H1 (cell line): ENCODE measurements at regions not wholly inside any gene's neighbourhood (a gene's known extent, or its start where the extent isn't known, plus 50 kb on each side); places are given as distances from the start of the nearest gene placed in this dataset.

Experiments
- CTCF ChIA-PET: fragments of 300-600 bp; sonication (Branson Sonifier 250); formaldehyde crosslinking; loops from one replicate; lab custom pipeline; 2021; ENCODE audit not compliant: partially characterized antibody; lab: Charles Lee
- POLR2A ChIA-PET: fragments of 300-600 bp; sonication (Branson Sonifier 250); formaldehyde crosslinking; loops from one replicate; lab custom pipeline; 2021; ENCODE audit warnings: inconsistent platforms; ENCODE audit not compliant: partially characterized antibody; lab: Charles Lee
- DNase-seq, 2 experiments: peaks; one replicate each; pipeline versions ENCODE4 v3.0.0 to v3.0.0-alpha.2; 2010 to 2022; ENCODE audit warnings: low spot score in 2 of 2, low read depth in 1 of 2, mixed read lengths in 1 of 2
- FAIRE-seq: peaks from 2 replicates; lab custom pipeline; 2011; peaks lifted over from hg19 to GRCh38; lab: Jason Lieb, UNC
- H2AFZ ChIP-seq: 2 replicates; pipeline ENCODE4 v1.8.1; 2012; ENCODE audit warnings: low read length, inconsistent platforms
- H2AK5ac ChIP-seq: 2 replicates; pipeline ENCODE4 v1.6.1; 2013; ENCODE audit warnings: low read depth, low read length
- H2BK120ac ChIP-seq: replicated peaks from 2 replicates; pipeline ENCODE3; 2013; ENCODE audit warnings: low read depth, low read length, inconsistent platforms
- H2BK12ac ChIP-seq: 2 replicates; pipeline ENCODE4 v1.6.1; 2013; ENCODE audit warnings: low read depth, low read length
- H2BK15ac ChIP-seq: 2 replicates; pipeline ENCODE4 v1.6.1; 2013; ENCODE audit warnings: low read length
- H2BK20ac ChIP-seq: 2 replicates; pipeline ENCODE4 v1.6.1; 2013; ENCODE audit warnings: low read length
- H2BK5ac ChIP-seq: 2 replicates; pipeline ENCODE4 v1.6.1; 2013; ENCODE audit warnings: low read depth, low read length
- H3K14ac ChIP-seq: 2 replicates; pipeline ENCODE4 v1.6.1; 2013; ENCODE audit warnings: inconsistent platforms; ENCODE audit not compliant: insufficient read length
- H3K18ac ChIP-seq: 2 replicates; pipeline ENCODE4 v1.6.1; 2013; ENCODE audit warnings: low read length; ENCODE audit errors: extremely low read depth
- H3K23ac ChIP-seq: 2 replicates; pipeline ENCODE4 v1.6.1; 2013; ENCODE audit warnings: inconsistent platforms; ENCODE audit not compliant: insufficient read length
- H3K23me2 ChIP-seq: 2 replicates; pipeline ENCODE4 v1.6.1; 2013; ENCODE audit warnings: low read depth, low read length
- H3K27ac ChIP-seq: 2 replicates; pipeline ENCODE4 v1.6.1; 2011; ENCODE audit warnings: low read depth, low read length, inconsistent platforms
- H3K27me3 ChIP-seq, 4 experiments: replicated peaks in 1 of 4; 1 replicate in 1 of 4; 2 replicates in 3 of 4; pipeline versions ENCODE4 v1.6.1 to v1.8.1; 2011 to 2013; ENCODE audit warnings: low read length in 3 of 4, mild to moderate bottlenecking in 3 of 4, inconsistent platforms in 2 of 4, mixed read lengths in 2 of 4, moderate library complexity in 1 of 4; ENCODE audit not compliant: control insufficient read depth in 3 of 4, insufficient read depth in 3 of 4; ENCODE audit errors: extremely low read depth in 1 of 4
- H3K36me3 ChIP-seq, 4 experiments: 2 replicates each; pipeline versions ENCODE4 v1.6.1 to v1.8.1; 2011 to 2013; ENCODE audit warnings: mild to moderate bottlenecking in 4 of 4, low read length in 3 of 4, moderate library complexity in 2 of 4, control low read depth in 1 of 4, inconsistent platforms in 1 of 4; ENCODE audit not compliant: insufficient read depth in 4 of 4, control insufficient read depth in 2 of 4
- H3K4ac ChIP-seq: replicated peaks from 2 replicates; pipeline ENCODE3; 2013; ENCODE audit warnings: low read length, low read depth, mixed read lengths, inconsistent platforms; ENCODE audit not compliant: insufficient read length
- H3K4me1 ChIP-seq, 4 experiments: replicated peaks in 1 of 4; 1 replicate in 1 of 4; 2 replicates in 3 of 4; pipeline versions ENCODE4 v1.6.1 to v1.8.1; 2011 to 2013; ENCODE audit warnings: low read length in 3 of 4, inconsistent platforms in 2 of 4, mixed read lengths in 1 of 4; ENCODE audit not compliant: insufficient read depth in 4 of 4, control insufficient read depth in 3 of 4
- H3K4me2 ChIP-seq, 2 experiments: 2 replicates each; pipeline versions ENCODE4 v1.6.1 to v1.8.1; 2011 to 2013; ENCODE audit warnings: low read depth in 2 of 2, low read length in 2 of 2, control low read depth in 1 of 2, inconsistent platforms in 1 of 2, mild to moderate bottlenecking in 1 of 2; ENCODE audit not compliant: insufficient read depth in 1 of 2
- H3K4me3 ChIP-seq, 4 experiments: fragments of 200-600, 300-600 bp in 1 of 4; sonication (generic), shearing (Covaris generic), sonication (Bioruptor Twin) in 1 of 4; 2 replicates each; pipeline versions ENCODE4 v1.5.1 to v1.8.1; 2011 to 2016; ENCODE audit warnings: low read length in 4 of 4, low read depth in 3 of 4, control low read depth in 2 of 4, inconsistent platforms in 2 of 4, mild to moderate bottlenecking in 2 of 4, mixed read lengths in 1 of 4, moderate library complexity in 1 of 4; ENCODE audit not compliant: insufficient read depth in 2 of 4; ENCODE audit errors: extremely low read depth in 1 of 4
- H3K56ac ChIP-seq: replicated peaks from 2 replicates; pipeline ENCODE3; 2013; ENCODE audit warnings: low read depth, mild to moderate bottlenecking, mixed read lengths, low read length, inconsistent platforms; ENCODE audit not compliant: insufficient read length
- H3K79me1 ChIP-seq: 2 replicates; pipeline ENCODE4 v1.6.1; 2013; ENCODE audit warnings: low read depth, low read length, control low read depth
- H3K79me2 ChIP-seq, 2 experiments: 2 replicates each; pipeline versions ENCODE4 v1.6.1 to v1.8.1; 2012 to 2013; ENCODE audit warnings: low read length in 2 of 2, mild to moderate bottlenecking in 2 of 2, inconsistent platforms in 1 of 2; ENCODE audit not compliant: insufficient read depth in 2 of 2, control insufficient read depth in 1 of 2
- H3K9ac ChIP-seq, 4 experiments: replicated peaks in 1 of 4; 1 replicate in 1 of 4; 2 replicates in 3 of 4; pipeline versions ENCODE4 v1.6.1 to v1.8.1; 2011 to 2013; ENCODE audit warnings: low read depth in 3 of 4, low read length in 3 of 4, control low read depth in 2 of 4, mild to moderate bottlenecking in 2 of 4, moderate library complexity in 2 of 4, inconsistent platforms in 1 of 4; ENCODE audit errors: extremely low read depth in 1 of 4
- H3K9me3 ChIP-seq, 2 experiments: 2 replicates each; pipeline versions ENCODE4 v1.6.1 to v1.8.1; 2012 to 2013; ENCODE audit warnings: mild to moderate bottlenecking in 2 of 2, moderate library complexity in 2 of 2, control low read depth in 1 of 2, inconsistent platforms in 1 of 2, low read depth in 1 of 2, low read length in 1 of 2, mixed read lengths in 1 of 2; ENCODE audit not compliant: insufficient read depth in 2 of 2
- H4K20me1 ChIP-seq, 2 experiments: replicated peaks in 1 of 2; 2 replicates each; pipeline versions ENCODE3 to v1.8.1; 2011 to 2013; ENCODE audit warnings: inconsistent platforms in 2 of 2, low read length in 2 of 2, mild to moderate bottlenecking in 1 of 2; ENCODE audit not compliant: insufficient read depth in 2 of 2, control insufficient read depth in 1 of 2
- H4K5ac ChIP-seq: 2 replicates; pipeline ENCODE4 v1.6.1; 2013; ENCODE audit warnings: low read length, low read depth, mixed read lengths, inconsistent platforms; ENCODE audit not compliant: insufficient read length
- H4K8ac ChIP-seq: 2 replicates; pipeline ENCODE4 v1.8.0; 2013; ENCODE audit warnings: mild to moderate bottlenecking, moderate library complexity, low read length, inconsistent platforms; ENCODE audit not compliant: insufficient read depth; ENCODE audit errors: extremely low read depth
- H4K91ac ChIP-seq: replicated peaks from 2 replicates; pipeline ENCODE3; 2013; ENCODE audit warnings: low read length, mixed read lengths, inconsistent platforms; ENCODE audit not compliant: insufficient read length
- ATF3 ChIP-seq: IDR thresholded peaks from 2 replicates; pipeline ENCODE4 v1.6.1; 2011; ENCODE audit warnings: low read depth, mild to moderate bottlenecking, low read length; ENCODE audit not compliant: insufficient read depth
- BACH1 ChIP-seq: IDR thresholded peaks from 2 replicates; pipeline ENCODE4 v1.6.1; 2012; ENCODE audit warnings: low read length, improper control_type of control experiment
- BRCA1 ChIP-seq: IDR thresholded peaks from 2 replicates; pipeline ENCODE4 v1.6.1; 2012; ENCODE audit warnings: low read depth, low read length, improper control_type of control experiment
- CBX5 ChIP-seq: fragments of 300-800, 300-1000 bp; sonication (generic); IDR thresholded peaks from 2 replicates; pipeline ENCODE4 v1.7.1; 2016; ENCODE audit warnings: antibody characterized with exemption, low read length, low read depth
- CEBPB ChIP-seq: IDR thresholded peaks from 2 replicates; pipeline ENCODE4 v1.6.1; 2012; ENCODE audit warnings: low read depth, low read length
- CREB1 ChIP-seq: IDR thresholded peaks from 2 replicates; pipeline ENCODE4 v1.6.1; 2012; ENCODE audit warnings: inconsistent platforms
- GABPA ChIP-seq: IDR thresholded peaks from 2 replicates; pipeline ENCODE4 v1.6.1; 2011; ENCODE audit warnings: mild to moderate bottlenecking, low read length, moderate library complexity, borderline replicate concordance; ENCODE audit not compliant: insufficient read depth
- JUN ChIP-seq: IDR thresholded peaks from 2 replicates; pipeline ENCODE4 v1.6.1; 2011; ENCODE audit warnings: low read depth, mild to moderate bottlenecking, improper control_type of control experiment, low read length
- KDM4A ChIP-seq: IDR thresholded peaks from one replicate; pipeline ENCODE4 v1.7.1; 2012; ENCODE audit warnings: low read depth, mild to moderate bottlenecking, moderate library complexity, low read length, inconsistent platforms; ENCODE audit not compliant: severe bottlenecking
- KDM5A ChIP-seq: fragments of 200-600 bp; IDR thresholded peaks from 2 replicates; pipeline ENCODE4 v1.7.1; 2012; ENCODE audit warnings: mild to moderate bottlenecking, low read length, inconsistent platforms, mixed read lengths
- MAFK ChIP-seq: IDR thresholded peaks from 2 replicates; pipeline ENCODE4 v1.6.1; 2012; ENCODE audit warnings: low read depth, mild to moderate bottlenecking, improper control_type of control experiment, low read length
- POLR2A ChIP-seq, 2 experiments: IDR thresholded peaks; 1 replicate in 1 of 2; 2 replicates in 1 of 2; pipeline ENCODE4 v1.6.1; 2011; ENCODE audit warnings: low read depth in 2 of 2, low read length in 2 of 2, mild to moderate bottlenecking in 2 of 2; ENCODE audit errors: control extremely low read depth in 1 of 2
- RFX5 ChIP-seq: IDR thresholded peaks from 2 replicates; pipeline ENCODE4 v1.6.1; 2011; ENCODE audit warnings: low read depth, low read length, improper control_type of control experiment, borderline replicate concordance
- SRF ChIP-seq: IDR thresholded peaks from 2 replicates; pipeline ENCODE4 v1.6.1; 2011; ENCODE audit warnings: mild to moderate bottlenecking, low read depth, low read length, moderate library complexity
- TAF1 ChIP-seq: IDR thresholded peaks from 2 replicates; pipeline ENCODE4 v1.6.1; 2011; ENCODE audit warnings: mild to moderate bottlenecking, low read depth, low read length
- TBP ChIP-seq: IDR thresholded peaks from 2 replicates; pipeline ENCODE4 v1.6.1; 2011; ENCODE audit warnings: low read depth, low read length, improper control_type of control experiment
- ZNF274 ChIP-seq: IDR thresholded peaks from 2 replicates; pipeline ENCODE4 v1.7.0; 2012; ENCODE audit warnings: low read length, borderline replicate concordance; ENCODE audit errors: extremely low read depth
- WGBS, 2 experiments: shearing (Covaris generic) in 1 of 2; methylation state at CpG; one replicate each; pipeline versions ENCODE4 v1.1.6 to v1.1.7; 2013 to 2015; ENCODE audit warnings: low lambda C conversion rate in 2 of 2, mixed read lengths in 2 of 2, inconsistent platforms in 1 of 2, low coverage in 1 of 2, missing lambda C conversion rate in 1 of 2; ENCODE audit not compliant: insufficient replicate concordance in 2 of 2, insufficient coverage in 1 of 2, insufficient read length in 1 of 2; ENCODE audit errors: extremely low coverage in 1 of 2, missing lambda C conversion rate in 1 of 2; 5-methylcytosine and 5-hydroxymethylcytosine counted together

GRCh38 chr4:180350901-180351300 lies 1892.3 kb upstream of the TENM3 start:
- Histone ChIP-seq H2BK5ac (no peak overlapping the region), H4K5ac (no peak overlapping the region), H2AK5ac (no peak overlapping the region), H3K4ac (no peak overlapping the region), H3K9me3 (no peaks in the 10 kb centered on the region), H4K91ac (no peak overlapping the region), H3K27me3 (no peaks in the 10 kb centered on the region), H3K36me3 (no peaks in the 10 kb centered on the region), H3K23ac (no peak overlapping the region), H4K8ac (no peak overlapping the region), H3K4me3 (no peak overlapping the region), H2BK120ac (no peak overlapping the region), H3K23me2 (no peaks in the 10 kb centered on the region), H3K79me2 (no peaks in the 10 kb centered on the region), H3K18ac (no peak overlapping the region), H3K9ac (no peak overlapping the region), H2AFZ (no peak overlapping the region), H2BK12ac (no peak overlapping the region), H3K4me1 (no peaks in the 10 kb centered on the region), H3K27ac (no peak overlapping the region), H4K20me1 (no peaks in the 10 kb centered on the region), H3K79me1 (no peaks in the 10 kb centered on the region), H2BK20ac (no peak overlapping the region), H2BK15ac (no peak overlapping the region), H3K4me2 (no peak overlapping the region), H3K56ac (no peak overlapping the region), H3K14ac (no peak overlapping the region)
- CTCF ChIA-PET, result interaction anchor here (1.1 kb wide), 1 partner anchor 10 kb away, joined by 3 read pairs; no protein-coding TSS in a partner anchor
- POLR2A ChIA-PET, result no interaction called here
- DNase-seq, result no peak
- no peak for FAIRE-seq
- 92% methylated on average over 2 of the region's 2 CpGs; no CpG with 5 or more reads in 1 of the 2 experiments for WGBS, 2 experiments
- TF ChIP-seq POLR2A (IDR thresholded peaks at IDR 0.05; ENCODE audit: control extremely low read depth in 1 of 2, low read depth in 2 of 2, low read length in 2 of 2) (no peak), TAF1 (no peak), MAFK (no peak), KDM4A (no peak), BRCA1 (no peak), TBP (no peak), ATF3 (no peak), RFX5 (no peak), JUN (no peak), CREB1 (no peak), ZNF274 (no peak), BACH1 (no peak), SRF (no peak), CEBPB (no peak), KDM5A (no peak), GABPA (no peak), CBX5 (no peak)
